Cardiac muscle cell (in vitro differentiated cells and primary cell): ENCODE measurements at regions not wholly inside any gene's neighbourhood (a gene's known extent, or its start where the extent isn't known, plus 50 kb on each side); places are given as distances from the start of the nearest gene placed in this dataset.

ENCODE experiments used
- DNase-seq, 2 donors: peaks; one replicate each; pipeline versions ENCODE4 v3.0.0 to v3.0.0-alpha.2; 2010 to 2017; ENCODE audit warnings: low read depth in 1 of 2, low spot score in 1 of 2
- H3K27ac ChIP-seq: fragments of 200-600 bp; sonication (generic); 2 replicates; pipeline ENCODE4 v1.5.1; 2016
- H3K27me3 ChIP-seq: fragments of 200-600 bp; sonication (generic); 2 replicates; pipeline ENCODE4 v1.6.0; 2016; ENCODE audit warnings: control low read depth
- H3K36me3 ChIP-seq: fragments of 200-600 bp; sonication (generic); 2 replicates; pipeline ENCODE4 v1.5.1; 2016; ENCODE audit warnings: control low read depth
- H3K4me1 ChIP-seq: fragments of 200-600 bp; sonication (generic); 2 replicates; pipeline ENCODE4 v1.8.1; 2017; ENCODE audit warnings: low read depth, mild to moderate bottlenecking, mixed run types
- H3K4me3 ChIP-seq: fragments of 200-600 bp; sonication (generic); 2 replicates; pipeline ENCODE4 v1.5.1; 2016; ENCODE audit warnings: mild to moderate bottlenecking
- H3K9me3 ChIP-seq: fragments of 200-600 bp; sonication (generic); 2 replicates; pipeline ENCODE4 v1.5.1; 2017; ENCODE audit warnings: low read depth, mild to moderate bottlenecking, control low read depth
- CTCF ChIP-seq: IDR thresholded peaks from 2 replicates; pipeline ENCODE4 v1.5.1; 2012; ENCODE audit warnings: low read depth, mild to moderate bottlenecking, low read length

DNA sequence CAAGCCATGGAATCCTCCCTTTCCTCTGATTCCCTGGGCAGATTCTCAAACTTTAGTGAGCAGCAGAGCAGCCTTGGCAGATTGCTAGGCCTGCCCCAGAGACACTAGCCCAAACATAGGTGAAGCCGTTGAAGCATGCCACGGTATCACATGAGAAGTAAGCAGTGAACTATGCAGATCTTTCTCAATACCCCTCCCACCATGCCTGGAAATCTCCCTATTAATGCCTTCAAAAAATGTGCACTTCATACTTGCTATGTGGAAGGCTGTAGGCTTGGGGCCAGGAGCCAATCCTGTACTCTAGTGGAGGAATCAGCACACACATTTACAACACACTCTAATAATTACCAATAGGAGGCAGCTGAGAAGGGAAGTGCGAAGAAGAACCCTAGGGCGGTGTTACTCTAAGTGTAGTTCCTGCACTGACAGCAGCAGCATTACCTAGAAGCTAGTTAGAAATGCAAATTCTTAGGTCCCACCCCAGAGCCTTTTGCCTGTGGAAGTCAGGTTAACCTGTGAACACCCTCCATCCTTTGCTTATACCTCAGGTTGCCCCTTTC lies 305.1 kb upstream of the SPRED2 start:
- DNase-seq, result no peak
- H3K36me3 ChIP-seq, result no peaks in the 10 kb centered on the region
- H3K4me3 ChIP-seq, result no peak overlapping the region
- H3K27ac ChIP-seq, result no peak overlapping the region
- H3K9me3 ChIP-seq, result no peaks in the 10 kb centered on the region
- no peak for TF ChIP-seq CTCF
- no peaks in the 10 kb centered on the region for H3K4me1 ChIP-seq
- H3K27me3 ChIP-seq, result no peaks in the 10 kb centered on the region

GRCh38 chr2:65731476-65731875 lies 299.1 kb upstream of the SPRED2 start:
- Histone ChIP-seq H3K36me3 (no peaks in the 10 kb centered on the region), H3K9me3 (no peaks in the 10 kb centered on the region), H3K27me3 (no peaks in the 10 kb centered on the region), H3K4me1 (no peaks in the 10 kb centered on the region), H3K27ac (no peak overlapping the region), H3K4me3 (no peak overlapping the region)
- no peak for DNase-seq
- TF ChIP-seq CTCF, result no peak

DNA sequence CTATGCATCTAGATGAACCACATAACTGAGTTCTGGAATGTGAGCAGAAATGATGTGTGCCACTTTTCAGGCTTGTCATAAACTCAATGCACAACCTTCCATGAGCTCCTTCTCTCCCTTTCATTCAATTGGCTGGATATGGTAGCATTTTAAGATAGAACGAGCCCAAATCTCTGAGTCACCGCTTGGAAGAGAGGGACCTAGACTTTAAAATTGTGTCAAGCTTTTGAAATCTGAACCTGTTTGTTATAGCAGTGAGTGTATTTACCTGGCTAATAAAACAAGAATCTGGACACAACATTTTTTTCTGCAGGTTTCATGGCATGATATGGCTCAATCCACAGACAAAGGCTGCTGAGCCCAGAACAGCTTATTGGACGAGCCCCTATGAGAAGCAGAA lies 297.8 kb upstream of the SPRED2 start:
- H3K27me3 ChIP-seq, result no peaks in the 10 kb centered on the region
- H3K36me3 ChIP-seq, result no peaks in the 10 kb centered on the region
- no peak for TF ChIP-seq CTCF
- no peak for DNase-seq
- no peaks in the 10 kb centered on the region for H3K9me3 ChIP-seq
- H3K27ac ChIP-seq, result no peak overlapping the region
- H3K4me3 ChIP-seq, result no peak overlapping the region
- H3K4me1 ChIP-seq, result no peaks in the 10 kb centered on the region

DNA sequence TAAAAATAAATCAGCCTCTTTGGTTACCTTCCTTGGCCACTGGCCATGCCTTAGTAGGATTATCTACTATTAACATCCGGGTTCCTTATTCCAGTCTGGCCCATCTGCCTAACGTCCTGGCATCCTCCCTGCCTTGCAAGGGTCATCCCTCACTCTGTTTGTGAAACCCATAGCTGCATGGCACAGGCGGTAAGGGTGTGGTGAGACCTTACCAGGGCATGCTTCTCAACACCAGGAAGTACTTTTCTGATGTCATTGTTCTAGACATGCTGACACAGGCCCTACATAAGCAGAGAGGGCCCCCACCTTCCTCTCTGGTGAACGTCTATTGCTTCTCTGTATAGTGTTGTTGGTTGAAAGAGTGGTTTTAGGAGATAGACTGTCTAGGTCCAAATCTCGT lies 296.8 kb upstream of the SPRED2 start:
- no peaks in the 10 kb centered on the region for H3K9me3 ChIP-seq
- DNase-seq, result no peak

DNA sequence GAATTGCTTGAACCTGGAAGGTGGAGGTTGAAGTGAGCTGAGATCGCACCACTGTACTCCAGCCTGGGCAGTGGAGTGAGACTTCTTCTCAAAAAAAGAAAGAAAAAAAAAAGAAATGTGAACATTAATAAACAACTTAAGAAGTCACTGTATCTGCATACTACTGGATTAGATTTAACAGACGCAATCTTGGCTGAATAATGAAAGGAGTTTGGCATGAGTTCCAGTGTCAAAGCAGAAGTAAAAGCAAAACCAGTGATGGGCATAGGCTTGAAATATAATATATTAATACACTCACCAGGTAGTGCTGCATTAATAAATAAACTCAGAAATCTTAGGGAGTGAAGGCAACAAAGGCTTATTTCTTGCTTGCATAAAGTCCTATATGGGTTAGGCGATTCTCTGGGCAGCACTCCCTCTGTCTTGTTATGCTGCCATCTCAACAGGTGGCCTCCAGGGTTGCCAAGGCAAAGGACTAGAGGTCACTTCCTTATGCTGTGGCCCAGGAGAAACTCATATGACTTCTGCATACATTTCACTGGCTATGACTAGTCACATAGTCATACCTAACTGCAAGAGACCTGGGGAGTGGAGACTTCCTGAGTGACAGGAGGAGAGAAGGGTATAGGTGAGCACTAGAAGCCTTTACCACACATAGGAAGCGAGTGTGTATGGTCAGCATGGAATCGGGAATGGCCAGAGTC lies 296.2 kb upstream of the SPRED2 start:
- Histone ChIP-seq H3K27me3 (no peaks in the 10 kb centered on the region), H3K36me3 (no peaks in the 10 kb centered on the region), H3K27ac (no peak overlapping the region), H3K4me3 (no peak overlapping the region), H3K9me3 (no peaks in the 10 kb centered on the region), H3K4me1 (no peaks in the 10 kb centered on the region)
- no peak for TF ChIP-seq CTCF
- no peak for DNase-seq

More for the DNA sequence above, 296.8 kb upstream of the SPRED2 start:
- Histone ChIP-seq H3K27ac (no peak overlapping the region), H3K36me3 (no peaks in the 10 kb centered on the region), H3K4me1 (no peaks in the 10 kb centered on the region), H3K27me3 (no peaks in the 10 kb centered on the region), H3K4me3 (no peak overlapping the region)
- no peak for TF ChIP-seq CTCF
